Upper lobe of right lung (tissue), 1 donor: ENCODE measurements at regions not wholly inside any gene's neighbourhood (a gene's known extent, or its start where the extent isn't known, plus 50 kb on each side); places are given as distances from the start of the nearest gene placed in this dataset.

Experiments used
- ATAC-seq: fragments of 200-7000 bp; cut with Tn5 transposase; one replicate; pipeline ENCODE4 v1.9.1; 2020; ENCODE audit warnings: mild to moderate bottlenecking, moderate library complexity
- DNase-seq: peaks from one replicate; pipeline ENCODE4 v3.0.0-alpha.2; 2020
- H3K27ac ChIP-seq: fragments of 200-600 bp; one replicate; pipeline ENCODE4 v1.8.0; 2022
- H3K27me3 ChIP-seq: fragments of 200-600 bp; one replicate; pipeline ENCODE4 v1.8.0; 2022; ENCODE audit warnings: mild to moderate bottlenecking
- H3K36me3 ChIP-seq: fragments of 200-600 bp; one replicate; pipeline ENCODE4 v1.8.0; 2022
- H3K4me1 ChIP-seq: fragments of 200-600 bp; one replicate; pipeline ENCODE4 v1.8.0; 2022
- H3K4me3 ChIP-seq: fragments of 200-600 bp; one replicate; pipeline ENCODE4 v1.8.0; 2022; ENCODE audit warnings: mild to moderate bottlenecking
- H3K9me3 ChIP-seq: fragments of 200-600 bp; one replicate; pipeline ENCODE4 v1.8.0; 2022
- intact Hi-C: fragments of 100-400 bp; cut with DNase I; formaldehyde crosslinking; loops from one replicate; pipeline ENCODE4 v1.11.0; 2022
- TF ChIP-seq, protein P1 (sequence below): fragments of 200-600 bp; IDR thresholded peaks from one replicate; pipeline ENCODE4 v1.8.0; 2022; ENCODE audit warnings: antibody characterized with exemption
- donor health status: DM: no; HTN: yes; CAD: no; lungs with severe emphysema.

DNA sequence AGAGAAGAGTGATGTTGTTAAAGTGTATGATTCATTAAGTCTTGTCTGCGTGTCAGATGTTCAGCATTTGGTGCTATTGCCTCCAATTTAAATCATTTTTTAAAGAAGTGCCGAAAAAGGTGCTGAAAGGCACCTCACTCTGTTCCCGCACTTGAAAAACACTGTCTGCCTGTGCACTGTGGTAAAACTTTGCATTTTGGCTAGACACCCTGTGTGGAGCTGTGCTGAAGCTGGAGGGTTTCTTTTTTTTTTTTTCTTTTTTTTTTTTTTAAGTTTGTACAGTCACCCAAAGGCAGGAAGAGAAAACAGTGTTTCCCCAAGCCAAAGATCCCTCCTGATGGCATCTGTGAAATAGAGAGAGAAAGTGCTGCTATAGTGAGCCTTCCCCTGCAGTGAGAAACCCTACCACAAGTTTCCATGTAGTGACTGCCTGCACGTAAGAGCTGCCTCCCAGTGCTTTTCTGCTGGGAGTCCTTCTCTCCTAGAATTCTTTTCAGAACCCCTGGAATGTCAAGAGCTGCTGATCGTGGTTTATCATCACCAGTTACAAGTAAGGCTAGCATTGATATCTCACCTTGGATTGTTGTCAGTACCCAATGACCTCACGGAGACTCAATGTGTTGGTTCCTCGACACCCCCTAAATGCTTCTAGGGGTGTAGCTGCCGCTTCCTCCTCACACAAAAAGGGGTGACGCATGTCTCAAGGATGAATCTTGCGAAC, 116.0 kb upstream of the SOX9 start:
- H3K36me3 ChIP-seq, result no peaks in the 10 kb centered on the region
- no peak for DNase-seq
- TF ChIP-seq, protein P1, sequence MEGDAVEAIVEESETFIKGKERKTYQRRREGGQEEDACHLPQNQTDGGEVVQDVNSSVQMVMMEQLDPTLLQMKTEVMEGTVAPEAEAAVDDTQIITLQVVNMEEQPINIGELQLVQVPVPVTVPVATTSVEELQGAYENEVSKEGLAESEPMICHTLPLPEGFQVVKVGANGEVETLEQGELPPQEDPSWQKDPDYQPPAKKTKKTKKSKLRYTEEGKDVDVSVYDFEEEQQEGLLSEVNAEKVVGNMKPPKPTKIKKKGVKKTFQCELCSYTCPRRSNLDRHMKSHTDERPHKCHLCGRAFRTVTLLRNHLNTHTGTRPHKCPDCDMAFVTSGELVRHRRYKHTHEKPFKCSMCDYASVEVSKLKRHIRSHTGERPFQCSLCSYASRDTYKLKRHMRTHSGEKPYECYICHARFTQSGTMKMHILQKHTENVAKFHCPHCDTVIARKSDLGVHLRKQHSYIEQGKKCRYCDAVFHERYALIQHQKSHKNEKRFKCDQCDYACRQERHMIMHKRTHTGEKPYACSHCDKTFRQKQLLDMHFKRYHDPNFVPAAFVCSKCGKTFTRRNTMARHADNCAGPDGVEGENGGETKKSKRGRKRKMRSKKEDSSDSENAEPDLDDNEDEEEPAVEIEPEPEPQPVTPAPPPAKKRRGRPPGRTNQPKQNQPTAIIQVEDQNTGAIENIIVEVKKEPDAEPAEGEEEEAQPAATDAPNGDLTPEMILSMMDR, result no peak
- H3K27me3 ChIP-seq, result peaks cover 3% of the 10 kb centered on the region
- H3K4me1 ChIP-seq, result no peaks in the 10 kb centered on the region
- ATAC-seq, result no peak
- H3K27ac ChIP-seq, result no peak overlapping the region
- no peaks in the 10 kb centered on the region for H3K9me3 ChIP-seq
- no peak overlapping the region for H3K4me3 ChIP-seq
- intact Hi-C loops, result no loop called here

DNA sequence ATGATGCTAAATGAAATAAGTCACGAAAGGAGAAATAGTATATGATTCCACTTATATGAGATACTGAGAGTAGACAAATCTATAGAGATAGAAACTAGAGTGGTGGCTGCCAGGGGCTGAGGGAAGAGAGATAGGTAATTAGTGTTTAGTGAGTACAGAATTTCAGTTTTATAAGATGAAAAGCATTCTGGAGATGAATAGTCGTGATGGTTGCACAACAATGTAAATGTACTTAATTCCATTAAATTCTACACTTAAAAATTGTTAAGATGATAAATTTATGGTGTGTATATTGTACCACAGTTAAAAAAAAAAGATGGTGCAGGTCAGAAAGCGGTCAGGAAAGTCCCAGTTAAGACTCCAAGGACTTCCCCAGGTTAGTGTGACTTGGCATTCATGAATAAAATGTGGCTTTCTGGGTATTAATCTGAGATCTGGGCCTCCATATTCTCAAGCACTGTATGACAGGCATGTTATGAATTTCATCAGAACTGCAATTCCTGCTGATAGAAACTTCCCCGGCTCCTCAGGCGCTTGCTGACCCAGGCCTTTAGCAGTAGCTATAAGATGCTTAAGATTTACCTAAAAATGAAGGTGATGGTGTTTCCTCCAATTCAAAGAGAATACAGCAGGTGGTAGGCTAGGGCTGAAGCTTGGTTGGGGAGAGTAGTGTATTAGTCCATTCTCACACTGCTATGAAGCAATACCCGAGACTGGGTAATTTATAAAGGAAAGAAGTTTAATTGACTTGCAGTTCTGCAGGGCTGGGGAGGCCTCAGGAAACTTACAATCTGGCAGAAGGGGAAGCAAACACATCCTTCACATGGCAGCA, 115.3 kb upstream of the SOX9 start:
- no peaks in the 10 kb centered on the region for H3K9me3 ChIP-seq
- no peak for ATAC-seq
- no peak overlapping the region for H3K4me3 ChIP-seq
- H3K4me1 ChIP-seq, result no peaks in the 10 kb centered on the region
- H3K36me3 ChIP-seq, result no peaks in the 10 kb centered on the region
- H3K27me3 ChIP-seq, result peaks cover 3% of the 10 kb centered on the region
- no peak overlapping the region for H3K27ac ChIP-seq
- intact Hi-C loops, result no loop called here
- TF ChIP-seq, protein P1, result no peak
- no peak for DNase-seq

DNA sequence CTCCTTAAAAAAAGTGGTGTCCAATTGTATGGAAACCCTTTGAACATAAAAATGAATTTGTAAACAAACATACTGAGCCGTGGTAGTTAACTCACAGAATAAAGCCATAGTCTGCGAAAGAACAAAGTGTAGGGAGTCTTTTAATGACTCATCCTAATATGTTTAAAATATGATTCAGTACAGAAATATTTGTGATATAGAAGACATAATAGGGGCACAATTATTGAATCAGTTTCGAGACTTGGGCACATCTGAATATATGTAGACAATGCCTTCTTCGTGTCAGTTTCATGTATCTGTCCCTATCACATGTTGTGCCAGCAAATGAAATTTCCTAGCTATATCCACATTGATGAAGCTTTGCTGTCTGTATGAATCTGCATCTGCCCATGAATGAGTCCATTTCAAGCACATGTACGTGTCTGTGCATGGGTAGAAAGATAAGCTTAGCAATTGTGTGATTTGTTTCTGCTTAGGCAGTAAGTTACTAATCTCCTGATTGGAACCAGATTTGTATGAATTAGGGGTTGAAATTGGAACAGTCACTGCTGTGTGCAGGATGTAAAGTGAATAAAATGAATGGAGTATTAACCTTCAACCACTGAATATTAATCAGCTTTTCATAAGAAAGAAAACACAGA, 112.5 kb upstream of the SOX9 start:
- H3K27me3 ChIP-seq, result peaks cover 3% of the 10 kb centered on the region
- TF ChIP-seq, protein P1, result no peak
- H3K27ac ChIP-seq, result no peak overlapping the region
- ATAC-seq, result no peak
- H3K4me3 ChIP-seq, result no peak overlapping the region
- H3K4me1 ChIP-seq, result no peaks in the 10 kb centered on the region
- no peaks in the 10 kb centered on the region for H3K36me3 ChIP-seq
- intact Hi-C loops, result no loop called here
- no peaks in the 10 kb centered on the region for H3K9me3 ChIP-seq
- DNase-seq, result no peak

DNA sequence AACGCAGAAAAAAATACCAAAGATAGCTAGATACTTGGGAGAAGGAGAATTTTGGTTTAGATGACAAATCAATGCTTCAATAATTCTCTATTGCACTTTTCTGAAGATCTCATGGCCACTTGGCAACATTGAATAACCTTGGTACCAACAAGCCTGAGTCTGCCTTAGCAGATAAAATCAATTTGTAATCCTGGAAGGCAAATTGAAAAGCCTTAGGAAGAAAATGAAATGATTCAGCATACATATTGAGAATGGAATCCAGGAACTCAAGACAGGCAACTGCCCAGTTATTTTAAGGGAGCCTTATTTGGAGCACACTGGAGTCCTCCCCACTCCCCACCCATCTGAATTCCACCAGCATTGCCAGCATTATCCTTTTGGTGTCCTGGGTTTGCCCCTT, 109.3 kb upstream of the SOX9 start:
- no peaks in the 10 kb centered on the region for H3K4me1 ChIP-seq
- DNase-seq, result no peak
- ATAC-seq, result no peak
- H3K4me3 ChIP-seq, result no peak overlapping the region
- H3K27ac ChIP-seq, result no peak overlapping the region
- H3K36me3 ChIP-seq, result no peaks in the 10 kb centered on the region
- no peaks in the 10 kb centered on the region for H3K9me3 ChIP-seq
- TF ChIP-seq, protein P1, result no peak
- intact Hi-C loops, result no loop called here
- no peaks in the 10 kb centered on the region for H3K27me3 ChIP-seq

DNA sequence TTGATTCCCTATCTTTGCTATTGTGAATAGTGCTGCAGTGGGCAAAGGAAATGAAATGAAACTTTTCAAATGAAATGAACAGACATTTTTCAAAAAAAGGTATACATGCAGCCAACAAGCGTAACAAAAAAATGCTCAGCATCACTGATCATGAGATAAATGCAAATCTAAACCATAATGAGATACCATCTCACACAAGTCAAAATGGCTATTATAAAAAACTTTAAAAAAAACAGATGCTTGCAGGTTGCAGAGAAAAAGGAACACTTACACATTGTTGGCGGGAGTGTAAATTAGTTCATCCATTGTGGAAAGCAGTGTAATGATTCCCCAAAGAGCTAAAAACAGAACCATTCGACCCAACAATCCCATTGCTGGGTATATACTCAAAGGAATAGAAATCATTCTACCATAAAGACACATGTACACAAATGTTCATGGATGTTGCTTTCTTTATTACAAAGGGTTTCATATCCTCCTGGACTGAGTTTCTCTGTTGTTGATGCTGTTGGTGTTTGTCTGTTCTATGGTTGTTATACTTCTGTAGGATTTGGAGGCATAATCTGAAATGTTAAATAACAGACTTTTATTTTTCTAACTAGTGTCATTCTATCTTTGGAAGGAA, 99.3 kb upstream of the SOX9 start:
- ATAC-seq, result no peak
- Histone ChIP-seq H3K27ac (no peak overlapping the region), H3K9me3 (no peaks in the 10 kb centered on the region), H3K4me3 (no peak overlapping the region), H3K27me3 (peaks cover 2% of the 10 kb centered on the region), H3K4me1 (peaks cover 7% of the 10 kb centered on the region), H3K36me3 (no peaks in the 10 kb centered on the region)
- DNase-seq, result no peak
- TF ChIP-seq, protein P1, result no peak
- intact Hi-C loops, result no loop called here
